GM18909 (cell line): ENCODE measurements at regions not wholly inside any gene's neighbourhood (a gene's known extent, or its start where the extent isn't known, plus 50 kb on each side); places are given as distances from the start of the nearest gene placed in this dataset.
A peak's percentile ranks its signal among the peaks of the same experiment; 100 is the strongest.

Source experiments
- ATAC-seq: cut with Tn5 transposase; IDR thresholded peaks from one replicate; pipeline ENCODE4 v1.9.1; 2021; ENCODE audit warnings: mild to moderate bottlenecking; ENCODE audit not compliant: unreplicated experiment, poor library complexity

GRCh38 chr2:181371195-181371594 is 86.0 kb upstream of the ITGA4 start:
- no peak for ATAC-seq

GRCh38 chr2:181371782-181372645 is 85.2 kb upstream of the ITGA4 start:
- ATAC-seq: no peak

GRCh38 chr2:181372646-181373040 is 84.5 kb upstream of the ITGA4 start:
- ATAC-seq: no peak

- peak; percentile 74 for ATAC-seq
These were observed 82.2 kb upstream of the ITGA4 start for GRCh38 chr2:181374781-181375675.

- ATAC-seq: no peak
These were observed 80.7 kb upstream of the ITGA4 start for GRCh38 chr2:181376442-181376841.

- ATAC-seq: no peak
These were observed 80.2 kb upstream of the ITGA4 start for GRCh38 chr2:181376999-181377398.

- ATAC-seq: no peak
These were observed 78.7 kb upstream of the ITGA4 start for GRCh38 chr2:181378491-181378890.

GRCh38 chr2:181380581-181380980 is 76.6 kb upstream of the ITGA4 start:
- no peak for ATAC-seq

- no peak for ATAC-seq
These were observed 72.3 kb upstream of the ITGA4 start for GRCh38 chr2:181384923-181385322.

GRCh38 chr2:181389524-181389923 is 67.7 kb upstream of the ITGA4 start:
- ATAC-seq: no peak

GRCh38 chr2:181393472-181393871 is 63.7 kb upstream of the ITGA4 start:
- ATAC-seq: peak; percentile 54

GRCh38 chr2:181394741-181395437 is 62.3 kb upstream of the ITGA4 start:
- ATAC-seq: no peak

- ATAC-seq: no peak
These were observed 61.3 kb upstream of the ITGA4 start for GRCh38 chr2:181395851-181396250.

GRCh38 chr2:181396256-181397123 is 60.7 kb upstream of the ITGA4 start:
- ATAC-seq: no peak

GRCh38 chr2:181397331-181397730 is 59.9 kb upstream of the ITGA4 start:
- ATAC-seq: no peak

- no peak for ATAC-seq
These were observed 59.2 kb upstream of the ITGA4 start for GRCh38 chr2:181398000-181398399.

GRCh38 chr2:181399027-181399426 is 58.2 kb upstream of the ITGA4 start:
- no peak for ATAC-seq

GRCh38 chr2:181404472-181404871 is 52.7 kb upstream of the ITGA4 start:
- peak; percentile 55 for ATAC-seq

GRCh38 chr2:181407171-181407570 is 50.0 kb upstream of the ITGA4 start:
- no peak for ATAC-seq
